A673 (cell line): ENCODE measurements at regions not wholly inside any gene's neighbourhood (a gene's known extent, or its start where the extent isn't known, plus 50 kb on each side); places are given as distances from the start of the nearest gene placed in this dataset. TPM values are rescaled to one million over a fixed set of nuclear protein-coding genes. Genes with fewer than 3 reads are reported as not detected.

Source experiments
- BruUV-seq: library from RNA; stranded (reverse); fragments of 400-500 nt; replicated peaks from 2 replicates; lab custom pipeline; 2021; lab: Mats Ljungman, UMichigan
- CTCF ChIA-PET: fragments of 300-600 bp; sonication (Branson Sonifier 250); formaldehyde crosslinking; loops from one replicate; lab custom pipeline; 2022; ENCODE audit warnings: antibody characterized with exemption; lab: Charles Lee
- POLR2A ChIA-PET: fragments of 300-600 bp; sonication (Branson Sonifier 250); formaldehyde crosslinking; loops from one replicate; lab custom pipeline; 2022; ENCODE audit warnings: antibody characterized with exemption; ENCODE audit not compliant: low non-redundant PET; lab: Charles Lee
- DNase-seq: peaks from one replicate; pipeline ENCODE4 v3.0.0-alpha.2; 2015; ENCODE audit warnings: low spot score
- H3K27ac ChIP-seq: fragments of 200-600 bp; sonication (generic); 2 replicates; pipeline ENCODE4 v1.5.1; 2016; ENCODE audit warnings: mixed run types, low read depth, mild to moderate bottlenecking, mixed read lengths, antibody characterized with exemption, low read length; ENCODE audit not compliant: poor library complexity, severe bottlenecking
- H3K27me3 ChIP-seq: fragments of 200-600 bp; sonication (generic); replicated peaks from 2 replicates; pipeline ENCODE4 v1.6.1; 2017; ENCODE audit warnings: mixed run types, low read depth, mild to moderate bottlenecking, mixed read lengths, antibody characterized with exemption, low read length; ENCODE audit not compliant: insufficient read depth, poor library complexity
- H3K36me3 ChIP-seq: fragments of 200-600 bp; sonication (generic); 2 replicates; pipeline ENCODE4 v1.6.1; 2016; ENCODE audit warnings: mixed run types, mild to moderate bottlenecking, mixed read lengths, antibody characterized with exemption, low read length; ENCODE audit not compliant: insufficient read depth, poor library complexity, severe bottlenecking
- H3K4me1 ChIP-seq: fragments of 200-600 bp; sonication (generic); 2 replicates; pipeline ENCODE4 v1.6.1; 2017; ENCODE audit warnings: mixed run types, mild to moderate bottlenecking, mixed read lengths, antibody characterized with exemption, low read length; ENCODE audit not compliant: insufficient read depth, poor library complexity, severe bottlenecking
- H3K4me3 ChIP-seq: fragments of 200-600 bp; sonication (generic); 2 replicates; pipeline ENCODE4 v1.5.1; 2016; ENCODE audit warnings: low read depth, mixed run types, mild to moderate bottlenecking, mixed read lengths, low read length; ENCODE audit not compliant: poor library complexity, severe bottlenecking
- H3K9me3 ChIP-seq: fragments of 200-600 bp; sonication (generic); 2 replicates; pipeline ENCODE4 v1.6.1; 2016; ENCODE audit warnings: mixed run types, low read depth, mild to moderate bottlenecking, mixed read lengths, antibody characterized with exemption, low read length; ENCODE audit not compliant: poor library complexity, severe bottlenecking
- CTCF ChIP-seq: fragments of 300-800, 200-600 bp; sonication (generic); conservative IDR thresholded peaks from 2 replicates; pipeline ENCODE4 v1.5.1; 2017; ENCODE audit warnings: low read depth, mild to moderate bottlenecking, antibody characterized with exemption, low read length, moderate library complexity, mixed read lengths
- EZH2 ChIP-seq: fragments of 200-600 bp; sonication (generic); IDR thresholded peaks from 2 replicates; pipeline ENCODE4 v1.6.1; 2017; ENCODE audit warnings: borderline replicate concordance, low read depth, mild to moderate bottlenecking, mixed read lengths, antibody characterized with exemption, low read length; ENCODE audit not compliant: poor library complexity, severe bottlenecking
- intact Hi-C: fragments of 100-400 bp; cut with micrococcal nuclease; formaldehyde crosslinking; loops from one replicate; pipeline ENCODE4 v1.10.0; 2022; ENCODE audit not compliant: unreplicated experiment
- microRNA-seq: library from miRNA; unstranded; fragments of <30 nt; microRNA quantifications from one replicate; pipeline ENCODE4 v1.2.0, GENCODE V29; 2021

- no TSS peak for BruUV-seq
- TF ChIP-seq CTCF = no peak
- TF ChIP-seq EZH2 = no peak
- Histone ChIP-seq H3K36me3 (no peaks in the 10 kb centered on the region), H3K4me1 (no peaks in the 10 kb centered on the region), H3K4me3 (no peak overlapping the region), H3K9me3 (no peaks in the 10 kb centered on the region), H3K27ac (no peak overlapping the region), H3K27me3 (no peaks in the 10 kb centered on the region)
- no peak for DNase-seq
- intact Hi-C loops = no loop called here
- CTCF ChIA-PET = interaction anchor here (0.6 kb wide), 1 partner anchor 40 kb away, joined by 4 read pairs; no protein-coding TSS in a partner anchor
- POLR2A ChIA-PET = no interaction called here
Measured at GRCh38 chr12:25906651-25907340, 51.7 kb upstream of the RASSF8 start.

Small RNA genes lying in the stretch of these regions (microRNA-seq; reads per million reads assigned to microRNA genes)
- not detected for gene MIR4302
